PC-9 (cell line): ENCODE measurements at regions not wholly inside any gene's neighbourhood (a gene's known extent, or its start where the extent isn't known, plus 50 kb on each side); places are given as distances from the start of the nearest gene placed in this dataset.

Experiments
- CTCF ChIP-seq: fragments of 200-600 bp; sonication (generic); conservative IDR thresholded peaks from 2 replicates; pipeline ENCODE4 v1.6.1; 2017; ENCODE audit warnings: mixed run types, antibody characterized with exemption, mild to moderate bottlenecking, moderate library complexity
- EZH2 ChIP-seq: fragments of 200-600 bp; sonication (generic); IDR thresholded peaks from 2 replicates; pipeline ENCODE4 v1.8.0; 2017; ENCODE audit warnings: antibody characterized with exemption, low read depth

- TF ChIP-seq CTCF (no peak), EZH2 (no peak)
Measured at GRCh38 chr15:95840855-95841254, 489.6 kb upstream of the NR2F2 start.
